SU-DHL-6 (cell line): ENCODE measurements at regions not wholly inside any gene's neighbourhood (a gene's known extent, or its start where the extent isn't known, plus 50 kb on each side); places are given as distances from the start of the nearest gene placed in this dataset.

ENCODE experiments used
- EZH2phosphoT487 ChIP-seq: fragments of 200-600 bp; sonication (generic), shearing (Covaris generic); conservative IDR thresholded peaks from 2 replicates; pipeline ENCODE4 v1.6.1; 2018; ENCODE audit warnings: mild to moderate bottlenecking, antibody characterized with exemption, low read length, moderate library complexity, mixed read lengths
- TF ChIP-seq, protein P1 (sequence below): fragments of 200-600 bp; sonication (generic); IDR thresholded peaks from one replicate; pipeline ENCODE4 v1.5.1; 2017; ENCODE audit warnings: antibody characterized with exemption, mild to moderate bottlenecking, low read length, moderate library complexity; ENCODE audit not compliant: insufficient read depth, poor library complexity, severe bottlenecking

DNA sequence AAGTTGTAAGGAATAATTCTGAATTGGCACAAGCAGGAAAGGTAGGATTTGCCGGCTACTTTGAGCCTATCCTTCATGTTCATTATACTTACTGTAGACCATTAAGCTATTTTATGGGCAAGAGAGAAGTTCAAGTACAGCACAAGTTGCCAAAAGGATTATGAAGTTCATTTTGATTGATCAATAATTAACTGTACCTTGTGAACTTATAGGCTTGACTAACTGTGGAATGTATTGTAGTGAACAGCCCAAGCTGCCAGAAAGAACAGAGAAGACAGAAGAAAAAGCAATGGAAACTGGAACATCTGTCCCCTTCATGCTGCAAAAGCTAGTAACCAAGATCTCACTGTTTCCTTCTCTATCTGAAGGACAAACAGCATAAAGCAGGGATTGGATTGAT lies 810.1 kb upstream of the ZEB2 start:
- TF ChIP-seq, protein P1, sequence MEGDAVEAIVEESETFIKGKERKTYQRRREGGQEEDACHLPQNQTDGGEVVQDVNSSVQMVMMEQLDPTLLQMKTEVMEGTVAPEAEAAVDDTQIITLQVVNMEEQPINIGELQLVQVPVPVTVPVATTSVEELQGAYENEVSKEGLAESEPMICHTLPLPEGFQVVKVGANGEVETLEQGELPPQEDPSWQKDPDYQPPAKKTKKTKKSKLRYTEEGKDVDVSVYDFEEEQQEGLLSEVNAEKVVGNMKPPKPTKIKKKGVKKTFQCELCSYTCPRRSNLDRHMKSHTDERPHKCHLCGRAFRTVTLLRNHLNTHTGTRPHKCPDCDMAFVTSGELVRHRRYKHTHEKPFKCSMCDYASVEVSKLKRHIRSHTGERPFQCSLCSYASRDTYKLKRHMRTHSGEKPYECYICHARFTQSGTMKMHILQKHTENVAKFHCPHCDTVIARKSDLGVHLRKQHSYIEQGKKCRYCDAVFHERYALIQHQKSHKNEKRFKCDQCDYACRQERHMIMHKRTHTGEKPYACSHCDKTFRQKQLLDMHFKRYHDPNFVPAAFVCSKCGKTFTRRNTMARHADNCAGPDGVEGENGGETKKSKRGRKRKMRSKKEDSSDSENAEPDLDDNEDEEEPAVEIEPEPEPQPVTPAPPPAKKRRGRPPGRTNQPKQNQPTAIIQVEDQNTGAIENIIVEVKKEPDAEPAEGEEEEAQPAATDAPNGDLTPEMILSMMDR, result no peak
- TF ChIP-seq EZH2phosphoT487, result no peak
